Epithelial cell of proximal tubule (primary cell): ENCODE measurements at regions not wholly inside any gene's neighbourhood (a gene's known extent, or its start where the extent isn't known, plus 50 kb on each side); places are given as distances from the start of the nearest gene placed in this dataset.

ENCODE experiments used
- DNase-seq: peaks from one replicate; pipeline ENCODE4 v3.0.0-alpha.2; 2011; ENCODE audit warnings: low read depth
- H3K4me3 ChIP-seq: 2 replicates; pipeline ENCODE4 v1.5.1; 2011; ENCODE audit warnings: low read depth, mild to moderate bottlenecking, low read length
- TF ChIP-seq, protein P1 (sequence below): conservative IDR thresholded peaks from 2 replicates; pipeline ENCODE4 v1.5.1; 2012; ENCODE audit warnings: low read depth, mild to moderate bottlenecking, low read length

GRCh38 chr22:48948575-48949170 is 879.0 kb downstream of the BRD1 start:
- no peak overlapping the region for H3K4me3 ChIP-seq
- TF ChIP-seq, protein P1, sequence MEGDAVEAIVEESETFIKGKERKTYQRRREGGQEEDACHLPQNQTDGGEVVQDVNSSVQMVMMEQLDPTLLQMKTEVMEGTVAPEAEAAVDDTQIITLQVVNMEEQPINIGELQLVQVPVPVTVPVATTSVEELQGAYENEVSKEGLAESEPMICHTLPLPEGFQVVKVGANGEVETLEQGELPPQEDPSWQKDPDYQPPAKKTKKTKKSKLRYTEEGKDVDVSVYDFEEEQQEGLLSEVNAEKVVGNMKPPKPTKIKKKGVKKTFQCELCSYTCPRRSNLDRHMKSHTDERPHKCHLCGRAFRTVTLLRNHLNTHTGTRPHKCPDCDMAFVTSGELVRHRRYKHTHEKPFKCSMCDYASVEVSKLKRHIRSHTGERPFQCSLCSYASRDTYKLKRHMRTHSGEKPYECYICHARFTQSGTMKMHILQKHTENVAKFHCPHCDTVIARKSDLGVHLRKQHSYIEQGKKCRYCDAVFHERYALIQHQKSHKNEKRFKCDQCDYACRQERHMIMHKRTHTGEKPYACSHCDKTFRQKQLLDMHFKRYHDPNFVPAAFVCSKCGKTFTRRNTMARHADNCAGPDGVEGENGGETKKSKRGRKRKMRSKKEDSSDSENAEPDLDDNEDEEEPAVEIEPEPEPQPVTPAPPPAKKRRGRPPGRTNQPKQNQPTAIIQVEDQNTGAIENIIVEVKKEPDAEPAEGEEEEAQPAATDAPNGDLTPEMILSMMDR = no peak
- DNase-seq = no peak

GRCh38 chr22:48947636-48948035 is 880.0 kb downstream of the BRD1 start:
- no peak for DNase-seq
- TF ChIP-seq, protein P1 = no peak

GRCh38 chr22:48945621-48946458 is 881.8 kb downstream of the BRD1 start:
- no peak for DNase-seq
- TF ChIP-seq, protein P1 = no peak
- H3K4me3 ChIP-seq = no peak overlapping the region

More at GRCh38 chr22:48947636-48948035, 880.0 kb downstream of the BRD1 start:
- no peak overlapping the region for H3K4me3 ChIP-seq

GRCh38 chr22:48944751-48945620 is 882.7 kb downstream of the BRD1 start:
- TF ChIP-seq, protein P1 = no peak
- no peak for DNase-seq
- H3K4me3 ChIP-seq = no peak overlapping the region

DNA sequence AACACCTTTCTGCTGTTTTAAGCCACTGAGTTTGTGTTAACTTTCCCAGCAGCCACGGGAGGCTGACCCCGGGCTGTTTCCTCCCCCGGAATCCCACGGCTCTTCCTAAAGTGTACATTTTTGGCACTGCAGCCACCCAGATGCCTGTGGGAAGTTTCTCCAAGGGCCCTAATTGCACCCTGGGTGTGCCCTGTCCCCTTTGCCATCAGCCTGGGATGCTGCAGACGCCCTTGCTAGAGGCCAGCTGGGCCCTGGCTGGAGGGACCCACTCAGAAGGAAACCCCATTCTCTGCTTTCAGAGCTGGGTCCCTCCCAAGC is 883.3 kb downstream of the BRD1 start:
- TF ChIP-seq, protein P1 = no peak
- no peak for DNase-seq
- no peak overlapping the region for H3K4me3 ChIP-seq

DNA sequence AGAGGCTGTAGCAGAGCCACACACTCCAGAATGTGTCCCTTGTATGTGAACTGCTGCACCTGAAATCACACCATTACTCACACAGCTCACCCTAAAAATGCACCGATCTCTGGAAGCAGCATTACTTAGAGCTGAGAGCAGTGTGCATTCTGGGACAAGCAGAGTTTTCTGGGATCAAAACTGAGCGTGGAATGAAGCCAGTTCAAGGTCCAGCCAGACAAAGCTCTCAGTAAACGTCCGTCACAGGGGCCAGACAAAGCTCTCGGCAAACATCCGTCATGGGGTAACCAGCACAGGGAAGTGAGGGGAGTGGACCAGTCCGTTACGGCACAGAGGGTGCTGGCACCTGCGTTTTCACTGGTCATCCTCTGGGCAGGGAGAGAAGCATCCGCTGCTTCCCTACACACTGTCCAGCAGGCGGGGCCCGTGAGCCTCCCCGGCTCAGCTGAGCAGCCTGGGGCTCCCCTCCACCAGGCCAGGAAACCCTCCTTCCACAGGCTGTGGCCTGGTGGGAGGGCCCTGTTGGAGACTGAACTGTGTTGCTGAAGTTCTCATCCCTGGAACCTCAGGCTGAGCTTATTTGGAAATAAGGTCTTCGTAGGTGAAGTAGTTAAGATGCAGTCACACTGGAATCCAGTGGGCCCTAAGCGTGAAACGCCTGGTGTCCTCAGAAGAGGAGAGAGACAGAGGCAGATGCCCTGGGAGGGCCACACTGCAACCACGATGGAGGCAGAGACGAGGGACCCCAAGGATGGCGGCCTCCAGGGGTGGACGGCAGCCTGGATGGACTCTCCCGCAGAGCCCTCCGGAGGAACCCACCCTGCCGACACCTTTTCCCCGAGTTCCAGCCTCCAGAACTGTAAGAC is 883.9 kb downstream of the BRD1 start:
- TF ChIP-seq, protein P1 = no peak
- H3K4me3 ChIP-seq = no peak overlapping the region
- DNase-seq = no peak
